Ovary (tissue), 3 donors: ENCODE measurements at regions not wholly inside any gene's neighbourhood (a gene's known extent, or its start where the extent isn't known, plus 50 kb on each side); places are given as distances from the start of the nearest gene placed in this dataset.

Experiments used
- CTCF ChIP-seq, 3 donors: fragments of 450-650 bp in 2 of 3; fragments of 200-600 bp in 1 of 3; IDR thresholded peaks; one replicate each; pipeline versions ENCODE4 v1.5.1 to v1.8.0; 2016 to 2022; ENCODE audit warnings: antibody characterized with exemption in 3 of 3, mild to moderate bottlenecking in 1 of 3
- EP300 ChIP-seq: sonication (generic); formaldehyde crosslinking; IDR thresholded peaks from one replicate; pipeline ENCODE4 v1.6.1; 2017; ENCODE audit warnings: antibody characterized with exemption
- donor health status: DM: no; HTN: no; CAD: no.

GRCh38 chr3:16831846-16832245 is 52.9 kb upstream of the PLCL2 start:
- no peak for TF ChIP-seq CTCF (IDR thresholded peaks at IDR 0.05)
- no peak for TF ChIP-seq EP300
